ENCODE measurements at regions not wholly inside any gene's neighbourhood (a gene's known extent, or its start where the extent isn't known, plus 50 kb on each side); places are given as distances from the start of the nearest gene placed in this dataset.
A peak's percentile ranks its signal among the peaks of the same experiment; 100 is the strongest.

DNA sequence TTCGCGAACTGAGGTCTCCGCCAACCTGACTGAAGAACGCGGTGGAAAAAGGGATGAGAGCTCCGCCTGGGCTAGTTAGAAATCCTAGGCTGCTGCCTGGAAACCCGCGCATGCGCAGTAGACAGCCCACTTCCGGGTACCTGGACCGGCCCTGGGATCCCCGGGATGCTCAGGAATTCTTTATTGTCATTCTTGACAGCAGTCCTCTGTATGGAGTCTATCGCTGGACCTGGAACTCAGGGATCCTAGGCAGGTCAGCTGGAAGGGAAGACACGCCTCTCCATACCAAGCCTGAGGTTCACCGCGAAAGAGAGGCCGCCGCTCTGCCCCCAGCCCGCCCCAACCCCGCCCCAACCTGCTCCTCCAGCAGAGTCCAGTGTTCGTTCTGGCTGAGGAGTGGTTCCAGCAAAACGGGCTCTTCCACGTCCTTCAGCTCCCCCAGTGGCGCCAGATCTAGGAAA, 1379.2 kb upstream of the DEFB115 start:
- no peak overlapping the region for H3K9ac ChIP-seq (ENCODE audit: low read depth, low read length)
- no peaks in the 10 kb centered on the region for H3K36me3 ChIP-seq (ENCODE audit: control insufficient read depth, insufficient read depth, low read length)
- CTCF ChIA-PET = no interaction called here
- H2BK20ac ChIP-seq (ENCODE audit: low read depth, low read length) = no peak overlapping the region
- WGBS, 2 experiments (ENCODE audit: extremely low coverage in 2 of 2, insufficient read length in 1 of 2) = 43% methylated on average over 12 of the region's 24 CpGs; no CpG with 5 or more reads in 1 of the 2 experiments
- H3K9me1 ChIP-seq (ENCODE audit: insufficient read depth, low read length) = no peaks in the 10 kb centered on the region
- H3K4ac ChIP-seq (ENCODE audit: low read depth, low read length) = no peak overlapping the region
- no peak overlapping the region for H2AFZ ChIP-seq (replicated peaks; ENCODE audit: low read length, poor library complexity)
- BruUV-seq (replicated peaks) = no TSS peak
- H2BK15ac ChIP-seq (ENCODE audit: low read depth, low read length) = no peak overlapping the region
- no peak overlapping the region for H3K27ac ChIP-seq (ENCODE audit: insufficient read depth, low read length)
- H4K5ac ChIP-seq (ENCODE audit: low read depth, low read length) = no peak overlapping the region
- no peaks in the 10 kb centered on the region for H3K79me1 ChIP-seq (ENCODE audit: low read depth in 1 of 2, low read length in 2 of 2)
- H3K4me1 ChIP-seq (ENCODE audit: control insufficient read depth, insufficient read depth, low read length) = no peaks in the 10 kb centered on the region
- in situ Hi-C loops (cut with MboI; ENCODE audit: low sequenced_read_pairs) (no loop called here), intact Hi-C loops (cut with micrococcal nuclease) (no loop called here), dilution Hi-C loops (cut with HindIII; ENCODE audit: low sequenced_read_pairs, unreplicated experiment) (no loop called here)
- no peak overlapping the region for H2AK5ac ChIP-seq (ENCODE audit: low read depth, low read length)
- no peak overlapping the region for H3K14ac ChIP-seq (replicated peaks; ENCODE audit: low read depth, low read length)
- no peak overlapping the region for H3K18ac ChIP-seq (ENCODE audit: low read depth, low read length)
- no peaks in the 10 kb centered on the region for H3K27me3 ChIP-seq (ENCODE audit: control insufficient read depth, insufficient read depth, low read length)
- TF ChIP-seq NFE2L2 (IDR thresholded peaks at IDR 0.05; ENCODE audit: low read depth, low read length) (no peak), RAD21 (IDR thresholded peaks at IDR 0.05; ENCODE audit: low read length) (no peak), RFX5 (IDR thresholded peaks at IDR 0.05; ENCODE audit: low read depth, low read length) (no peak), CEBPB (IDR thresholded peaks at IDR 0.05; ENCODE audit: low read depth, low read length) (no peak), RCOR1 (IDR thresholded peaks at IDR 0.05; ENCODE audit: insufficient replicate concordance, low read length) (no peak), CHD1 (IDR thresholded peaks at IDR 0.05; ENCODE audit: low read depth, low read length) (no peak), POLR2A (IDR thresholded peaks at IDR 0.05; ENCODE audit: low read depth, low read length) (no peak), MAZ (IDR thresholded peaks at IDR 0.05; ENCODE audit: borderline replicate concordance, low read depth, low read length) (no peak), SMC3 (IDR thresholded peaks at IDR 0.05; ENCODE audit: low read depth, low read length) (no peak), MAFK (IDR thresholded peaks at IDR 0.05; ENCODE audit: low read depth, low read length) (no peak), FOS (IDR thresholded peaks at IDR 0.05; ENCODE audit: low read depth, low read length) (no peak), BHLHE40 (IDR thresholded peaks at IDR 0.05; ENCODE audit: low read depth, low read length) (no peak), MXI1 (IDR thresholded peaks at IDR 0.05; ENCODE audit: borderline replicate concordance, low read depth, low read length) (no peak)
- TF ChIP-seq, protein P1, sequence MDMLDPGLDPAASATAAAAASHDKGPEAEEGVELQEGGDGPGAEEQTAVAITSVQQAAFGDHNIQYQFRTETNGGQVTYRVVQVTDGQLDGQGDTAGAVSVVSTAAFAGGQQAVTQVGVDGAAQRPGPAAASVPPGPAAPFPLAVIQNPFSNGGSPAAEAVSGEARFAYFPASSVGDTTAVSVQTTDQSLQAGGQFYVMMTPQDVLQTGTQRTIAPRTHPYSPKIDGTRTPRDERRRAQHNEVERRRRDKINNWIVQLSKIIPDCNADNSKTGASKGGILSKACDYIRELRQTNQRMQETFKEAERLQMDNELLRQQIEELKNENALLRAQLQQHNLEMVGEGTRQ (IDR thresholded peaks at IDR 0.05; ENCODE audit: low read depth, low read length) = no peak
- TF ChIP-seq, protein P2, sequence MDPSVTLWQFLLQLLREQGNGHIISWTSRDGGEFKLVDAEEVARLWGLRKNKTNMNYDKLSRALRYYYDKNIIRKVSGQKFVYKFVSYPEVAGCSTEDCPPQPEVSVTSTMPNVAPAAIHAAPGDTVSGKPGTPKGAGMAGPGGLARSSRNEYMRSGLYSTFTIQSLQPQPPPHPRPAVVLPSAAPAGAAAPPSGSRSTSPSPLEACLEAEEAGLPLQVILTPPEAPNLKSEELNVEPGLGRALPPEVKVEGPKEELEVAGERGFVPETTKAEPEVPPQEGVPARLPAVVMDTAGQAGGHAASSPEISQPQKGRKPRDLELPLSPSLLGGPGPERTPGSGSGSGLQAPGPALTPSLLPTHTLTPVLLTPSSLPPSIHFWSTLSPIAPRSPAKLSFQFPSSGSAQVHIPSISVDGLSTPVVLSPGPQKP (IDR thresholded peaks at IDR 0.05; ENCODE audit: borderline replicate concordance, low read depth, low read length) = no peak
- TF ChIP-seq, protein P3, sequence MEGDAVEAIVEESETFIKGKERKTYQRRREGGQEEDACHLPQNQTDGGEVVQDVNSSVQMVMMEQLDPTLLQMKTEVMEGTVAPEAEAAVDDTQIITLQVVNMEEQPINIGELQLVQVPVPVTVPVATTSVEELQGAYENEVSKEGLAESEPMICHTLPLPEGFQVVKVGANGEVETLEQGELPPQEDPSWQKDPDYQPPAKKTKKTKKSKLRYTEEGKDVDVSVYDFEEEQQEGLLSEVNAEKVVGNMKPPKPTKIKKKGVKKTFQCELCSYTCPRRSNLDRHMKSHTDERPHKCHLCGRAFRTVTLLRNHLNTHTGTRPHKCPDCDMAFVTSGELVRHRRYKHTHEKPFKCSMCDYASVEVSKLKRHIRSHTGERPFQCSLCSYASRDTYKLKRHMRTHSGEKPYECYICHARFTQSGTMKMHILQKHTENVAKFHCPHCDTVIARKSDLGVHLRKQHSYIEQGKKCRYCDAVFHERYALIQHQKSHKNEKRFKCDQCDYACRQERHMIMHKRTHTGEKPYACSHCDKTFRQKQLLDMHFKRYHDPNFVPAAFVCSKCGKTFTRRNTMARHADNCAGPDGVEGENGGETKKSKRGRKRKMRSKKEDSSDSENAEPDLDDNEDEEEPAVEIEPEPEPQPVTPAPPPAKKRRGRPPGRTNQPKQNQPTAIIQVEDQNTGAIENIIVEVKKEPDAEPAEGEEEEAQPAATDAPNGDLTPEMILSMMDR (conservative IDR thresholded peaks at IDR 0.05; ENCODE audit: low read depth, low read length) = no peak
- H4K8ac ChIP-seq (ENCODE audit: low read depth in 2 of 2, low read length in 2 of 2) = no peak overlapping the region
- no peak overlapping the region for H2BK120ac ChIP-seq (ENCODE audit: low read depth, low read length)
- H2BK5ac ChIP-seq (ENCODE audit: low read depth, low read length, poor library complexity, severe bottlenecking) = no peak overlapping the region
- no peak overlapping the region for H3K56ac ChIP-seq (ENCODE audit: extremely low read depth, insufficient read depth, low read length)
- H3K23ac ChIP-seq (ENCODE audit: low read depth, low read length) = no peak overlapping the region
- H4K20me1 ChIP-seq (ENCODE audit: insufficient read depth, low read length) = no peaks in the 10 kb centered on the region
- peaks cover 47% of the 10 kb centered on the region for H3K9me3 ChIP-seq (ENCODE audit: control insufficient read depth, insufficient read depth, low read length)
- POLR2A ChIA-PET (ENCODE audit: unreplicated experiment) = no interaction called here
- no peak overlapping the region for H2AK9ac ChIP-seq (replicated peaks; ENCODE audit: low read depth, low read length, poor library complexity)
- no peak overlapping the region for H3K4me3 ChIP-seq (ENCODE audit: insufficient read depth, low read depth, low read length)
- ATAC-seq (ENCODE audit: low read depth) (peak; percentile 40; the same call in 1 of the 2 replicates), DNase-seq (no peak)
- H3K4me2 ChIP-seq (ENCODE audit: low read depth, low read length) = no peak overlapping the region
- no peak overlapping the region for H4K91ac ChIP-seq (ENCODE audit: insufficient read depth, low read depth, low read length)

Measured in IMR-90 (cell line).